ENCODE measurements at regions not wholly inside any gene's neighbourhood (a gene's known extent, or its start where the extent isn't known, plus 50 kb on each side); places are given as distances from the start of the nearest gene placed in this dataset.

DNA sequence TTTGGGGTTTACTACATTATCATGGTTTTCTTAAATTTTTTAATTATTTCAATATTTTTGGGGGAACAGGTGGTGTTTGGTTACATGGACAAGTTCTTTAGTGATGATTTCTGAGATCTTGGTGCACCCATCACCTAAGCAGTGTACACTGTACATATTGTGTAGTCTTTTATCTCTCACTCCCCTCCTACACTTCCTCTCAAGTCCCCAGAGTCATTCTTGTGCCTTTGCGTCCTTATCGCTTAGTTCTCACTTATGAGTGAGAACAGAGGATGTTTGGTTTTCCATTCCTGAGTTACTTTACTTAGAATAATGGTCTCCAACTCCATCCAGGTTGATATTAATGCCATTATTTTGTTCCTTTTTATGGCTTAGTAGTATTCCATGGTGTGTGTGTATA, 130.9 kb upstream of the CD93 start:
- no peak overlapping the region for H3K27ac ChIP-seq (ENCODE audit: insufficient read depth, low read length)
- no peaks in the 10 kb centered on the region for H3K4me1 ChIP-seq (ENCODE audit: control insufficient read depth, insufficient read depth, low read length)
- no peak overlapping the region for H3K23ac ChIP-seq (ENCODE audit: low read depth, low read length)
- H3K4me2 ChIP-seq (ENCODE audit: low read depth, low read length), result no peak overlapping the region
- no CpG with 5 or more reads among the region's 2 CpGs for WGBS, 2 experiments (ENCODE audit: extremely low coverage in 2 of 2, insufficient read length in 1 of 2)
- POLR2A ChIA-PET (ENCODE audit: unreplicated experiment), result no interaction called here
- H3K79me1 ChIP-seq (ENCODE audit: low read depth in 1 of 2, low read length in 2 of 2), result no peaks in the 10 kb centered on the region
- H2BK5ac ChIP-seq (ENCODE audit: low read depth, low read length, poor library complexity, severe bottlenecking), result no peak overlapping the region
- H3K9ac ChIP-seq (ENCODE audit: low read depth, low read length), result no peak overlapping the region
- H3K14ac ChIP-seq (replicated peaks; ENCODE audit: low read depth, low read length), result no peak overlapping the region
- H4K5ac ChIP-seq (ENCODE audit: low read depth, low read length), result no peak overlapping the region
- no peaks in the 10 kb centered on the region for H3K36me3 ChIP-seq (ENCODE audit: control insufficient read depth, insufficient read depth, low read length)
- H3K4me3 ChIP-seq (ENCODE audit: insufficient read depth, low read depth, low read length), result no peak overlapping the region
- H3K9me1 ChIP-seq (ENCODE audit: insufficient read depth, low read length), result no peaks in the 10 kb centered on the region
- no TSS peak for BruUV-seq (replicated peaks)
- H2AFZ ChIP-seq (replicated peaks; ENCODE audit: low read length, poor library complexity), result no peak overlapping the region
- DNase-seq (no peak), ATAC-seq (ENCODE audit: low read depth) (no peak)
- H2AK9ac ChIP-seq (replicated peaks; ENCODE audit: low read depth, low read length, poor library complexity), result no peak overlapping the region
- TF ChIP-seq BHLHE40 (IDR thresholded peaks at IDR 0.05; ENCODE audit: low read depth, low read length) (no peak), FOS (IDR thresholded peaks at IDR 0.05; ENCODE audit: low read depth, low read length) (no peak), MAFK (IDR thresholded peaks at IDR 0.05; ENCODE audit: low read depth, low read length) (no peak), POLR2A (IDR thresholded peaks at IDR 0.05; ENCODE audit: low read depth, low read length) (no peak), RAD21 (IDR thresholded peaks at IDR 0.05; ENCODE audit: low read length) (no peak), MAZ (IDR thresholded peaks at IDR 0.05; ENCODE audit: borderline replicate concordance, low read depth, low read length) (no peak), NFE2L2 (IDR thresholded peaks at IDR 0.05; ENCODE audit: low read depth, low read length) (no peak), RCOR1 (IDR thresholded peaks at IDR 0.05; ENCODE audit: insufficient replicate concordance, low read length) (no peak), SMC3 (IDR thresholded peaks at IDR 0.05; ENCODE audit: low read depth, low read length) (no peak), MXI1 (IDR thresholded peaks at IDR 0.05; ENCODE audit: borderline replicate concordance, low read depth, low read length) (no peak), CEBPB (IDR thresholded peaks at IDR 0.05; ENCODE audit: low read depth, low read length) (no peak), RFX5 (IDR thresholded peaks at IDR 0.05; ENCODE audit: low read depth, low read length) (no peak), CHD1 (IDR thresholded peaks at IDR 0.05; ENCODE audit: low read depth, low read length) (no peak), ELK1 (IDR thresholded peaks at IDR 0.05; ENCODE audit: borderline replicate concordance, low read depth, low read length) (no peak), USF2 (IDR thresholded peaks at IDR 0.05; ENCODE audit: low read depth, low read length) (no peak)
- no peak overlapping the region for H3K4ac ChIP-seq (ENCODE audit: low read depth, low read length)
- CTCF ChIA-PET, result no interaction called here
- no peak overlapping the region for H2BK20ac ChIP-seq (ENCODE audit: low read depth, low read length)
- in situ Hi-C loops (cut with MboI; ENCODE audit: low sequenced_read_pairs) (no loop called here), dilution Hi-C loops (cut with HindIII; ENCODE audit: low sequenced_read_pairs, unreplicated experiment) (no loop called here), intact Hi-C loops (cut with micrococcal nuclease) (no loop called here)
- H4K20me1 ChIP-seq (ENCODE audit: insufficient read depth, low read length), result no peaks in the 10 kb centered on the region
- H2AK5ac ChIP-seq (ENCODE audit: low read depth, low read length), result no peak overlapping the region
- H3K18ac ChIP-seq (ENCODE audit: low read depth, low read length), result no peak overlapping the region
- no peaks in the 10 kb centered on the region; the same call in 1 of the 2 replicates for H3K9me3 ChIP-seq (ENCODE audit: control insufficient read depth, insufficient read depth, low read length)
- H3K27me3 ChIP-seq (ENCODE audit: control insufficient read depth, insufficient read depth, low read length), result peaks cover 14% of the 10 kb centered on the region
- no peak overlapping the region for H2BK15ac ChIP-seq (ENCODE audit: low read depth, low read length)
- no peak overlapping the region for H4K91ac ChIP-seq (ENCODE audit: insufficient read depth, low read depth, low read length)
- H3K56ac ChIP-seq (ENCODE audit: extremely low read depth, insufficient read depth, low read length), result no peak overlapping the region
- H4K8ac ChIP-seq (ENCODE audit: low read depth in 2 of 2, low read length in 2 of 2), result no peak overlapping the region
- H2BK120ac ChIP-seq (ENCODE audit: low read depth, low read length), result no peak overlapping the region
